Ovary (tissue), 7 donors: ENCODE measurements at regions not wholly inside any gene's neighbourhood (a gene's known extent, or its start where the extent isn't known, plus 50 kb on each side); places are given as distances from the start of the nearest gene placed in this dataset.

ENCODE experiments used
- DNase-seq, 5 donors: peaks; one replicate each; pipeline ENCODE4 v3.0.0-alpha.2; 2019 to 2020
- H3K27ac ChIP-seq, 2 donors: fragments of 200-600 bp; one replicate each; pipeline versions ENCODE4 v1.5.1 to v1.8.0; 2019 to 2022
- H3K27me3 ChIP-seq: fragments of 200-600 bp; one replicate; pipeline ENCODE4 v1.8.0; 2022
- H3K36me3 ChIP-seq: fragments of 200-600 bp; sonication (generic); one replicate; pipeline ENCODE4 v1.5.1; 2019
- H3K4me1 ChIP-seq: one replicate; pipeline ENCODE4 v1.8.1; 2013; ENCODE audit warnings: mild to moderate bottlenecking, moderate library complexity; ENCODE audit not compliant: insufficient read depth
- H3K4me3 ChIP-seq: fragments of 200-600 bp; sonication (generic); one replicate; pipeline ENCODE4 v1.5.1; 2017
- H3K9me3 ChIP-seq, 2 donors: fragments of 200-600 bp in 1 of 2; sonication (generic) in 1 of 2; one replicate each; pipeline versions ENCODE4 v1.5.1 to v1.8.1; 2013 to 2019; ENCODE audit warnings: mild to moderate bottlenecking in 1 of 2, moderate library complexity in 1 of 2
- EP300 ChIP-seq: sonication (generic); formaldehyde crosslinking; IDR thresholded peaks from one replicate; pipeline ENCODE4 v1.6.1; 2017; ENCODE audit warnings: antibody characterized with exemption
- POLR2A ChIP-seq: fragments of 450-650 bp; IDR thresholded peaks from one replicate; pipeline ENCODE4 v1.6.1; 2017; ENCODE audit warnings: antibody characterized with exemption, mild to moderate bottlenecking, moderate library complexity
- WGBS, 3 donors: extraction: QIAGEN DNeasy Blood & Tissue Kit in 1 of 3; methylation state at CpG; one replicate each; pipeline versions ENCODE4 v1.1.5 to v1.1.7; 2013 to 2017; 5-methylcytosine and 5-hydroxymethylcytosine counted together
- intact Hi-C, 4 donors: fragments of 100-400 bp; cut with DNase I; formaldehyde crosslinking; loops; one replicate each; pipeline versions ENCODE4 v1.11.0 to v1.15.1; 2022 to 2023
- TF ChIP-seq, protein P1 (sequence below), 3 donors: fragments of 450-650 bp in 2 of 3; fragments of 200-600 bp in 1 of 3; IDR thresholded peaks; one replicate each; pipeline versions ENCODE4 v1.5.1 to v1.8.0; 2016 to 2022; ENCODE audit warnings: antibody characterized with exemption in 3 of 3, mild to moderate bottlenecking in 1 of 3
- donor health status: DM: no; HTN: no; CAD: no; lungs with moderate emphysema.
- donor health status: DM: no; HTN: no; CAD: no.
- donor health status: Bipolar disorder and iron deficiency.
- donor health status: DM: no; HTN: no; CAD: no.
- donor health status: DM: yes; HTN: yes; CAD: no.

DNA sequence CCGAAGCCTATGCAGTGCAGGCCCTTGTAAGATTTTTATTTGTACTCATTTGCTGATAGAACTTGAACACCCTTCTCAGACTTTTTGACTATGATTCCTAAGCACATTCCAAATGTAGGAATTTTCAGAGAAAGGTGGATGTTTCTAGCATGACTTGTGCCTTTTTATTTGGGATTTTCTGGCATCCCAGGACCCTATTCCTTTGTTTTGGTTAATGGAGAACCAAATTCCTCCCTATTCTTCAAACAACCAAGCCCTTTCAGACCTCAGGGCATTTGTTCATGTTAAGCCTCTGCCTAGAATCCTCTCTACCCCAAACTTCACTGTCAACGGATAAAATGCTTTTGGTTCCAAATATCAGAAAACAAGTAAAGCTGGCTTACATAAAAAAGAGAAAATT is 371.1 kb downstream of the DDX10 start:
- Histone ChIP-seq H3K36me3 (no peaks in the 10 kb centered on the region), H3K27me3 (no peaks in the 10 kb centered on the region), H3K9me3 (no peaks in the 10 kb centered on the region), H3K4me3 (no peak overlapping the region), H3K27ac (no peak overlapping the region), H3K4me1 (no peaks in the 10 kb centered on the region)
- DNase-seq: no peak
- WGBS, 3 donors: 72 to 75% (median 74%) methylated on average over 2 of the region's 2 CpGs
- intact Hi-C loops: no loop called here
- no peak for TF ChIP-seq POLR2A
- TF ChIP-seq EP300: no peak
- TF ChIP-seq, protein P1, sequence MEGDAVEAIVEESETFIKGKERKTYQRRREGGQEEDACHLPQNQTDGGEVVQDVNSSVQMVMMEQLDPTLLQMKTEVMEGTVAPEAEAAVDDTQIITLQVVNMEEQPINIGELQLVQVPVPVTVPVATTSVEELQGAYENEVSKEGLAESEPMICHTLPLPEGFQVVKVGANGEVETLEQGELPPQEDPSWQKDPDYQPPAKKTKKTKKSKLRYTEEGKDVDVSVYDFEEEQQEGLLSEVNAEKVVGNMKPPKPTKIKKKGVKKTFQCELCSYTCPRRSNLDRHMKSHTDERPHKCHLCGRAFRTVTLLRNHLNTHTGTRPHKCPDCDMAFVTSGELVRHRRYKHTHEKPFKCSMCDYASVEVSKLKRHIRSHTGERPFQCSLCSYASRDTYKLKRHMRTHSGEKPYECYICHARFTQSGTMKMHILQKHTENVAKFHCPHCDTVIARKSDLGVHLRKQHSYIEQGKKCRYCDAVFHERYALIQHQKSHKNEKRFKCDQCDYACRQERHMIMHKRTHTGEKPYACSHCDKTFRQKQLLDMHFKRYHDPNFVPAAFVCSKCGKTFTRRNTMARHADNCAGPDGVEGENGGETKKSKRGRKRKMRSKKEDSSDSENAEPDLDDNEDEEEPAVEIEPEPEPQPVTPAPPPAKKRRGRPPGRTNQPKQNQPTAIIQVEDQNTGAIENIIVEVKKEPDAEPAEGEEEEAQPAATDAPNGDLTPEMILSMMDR (IDR thresholded peaks at IDR 0.05): no peak

DNA sequence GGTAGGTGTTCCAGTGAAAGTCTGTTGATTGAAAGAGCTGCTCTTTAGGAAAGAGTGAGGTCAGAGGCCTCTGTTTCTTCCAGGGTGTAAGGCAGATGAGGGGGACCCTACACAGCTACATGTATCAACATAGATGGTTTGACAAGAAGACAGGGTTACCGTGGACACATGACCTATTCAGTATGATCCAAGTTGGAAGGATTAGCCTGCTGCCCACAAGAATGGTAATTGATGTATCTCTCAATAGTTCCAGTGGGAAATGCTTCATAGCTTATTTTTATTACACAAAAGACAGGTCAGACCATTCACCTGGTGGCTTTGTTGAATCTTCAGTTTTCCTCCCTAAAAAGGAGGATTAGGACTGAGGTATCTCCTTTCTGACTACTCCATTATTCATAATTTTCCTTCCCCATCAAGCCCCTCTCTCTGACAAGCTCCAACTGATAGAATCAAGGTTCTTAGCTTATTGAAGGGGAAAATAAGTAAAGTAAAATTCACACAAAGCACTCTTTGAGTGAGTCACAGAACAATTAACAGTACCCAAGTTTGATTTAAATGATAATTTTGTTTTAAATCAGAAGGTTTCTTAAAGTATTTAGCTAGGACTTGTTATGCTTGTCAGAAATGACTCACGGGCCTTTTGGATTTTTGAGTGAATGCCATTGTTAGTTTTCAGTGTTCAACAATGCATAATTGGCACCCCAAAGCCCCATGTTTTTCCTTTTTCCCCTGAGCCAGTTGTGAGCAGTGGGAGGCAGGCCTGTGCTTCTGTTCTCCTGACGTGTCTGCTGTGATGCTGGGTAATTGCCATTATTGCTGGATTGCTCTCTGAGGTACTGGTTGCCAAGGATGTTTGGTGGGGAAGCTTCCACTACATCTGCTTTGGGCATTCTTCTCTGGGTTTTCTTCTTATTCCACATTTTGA is 373.2 kb downstream of the DDX10 start:
- 41 to 51% (median 46%) methylated on average over 3 of the region's 3 CpGs for WGBS, 3 donors
- no peaks in the 10 kb centered on the region for H3K27me3 ChIP-seq
- TF ChIP-seq EP300: no peak
- no peak for TF ChIP-seq POLR2A
- TF ChIP-seq, protein P1 (IDR thresholded peaks at IDR 0.05): no peak
- no peaks in the 10 kb centered on the region for H3K4me1 ChIP-seq
- intact Hi-C loops: no loop called here
- H3K9me3 ChIP-seq: no peaks in the 10 kb centered on the region
- no peaks in the 10 kb centered on the region for H3K36me3 ChIP-seq
- no peak overlapping the region for H3K27ac ChIP-seq
- H3K4me3 ChIP-seq: no peak overlapping the region
- DNase-seq: peak in 1 of 5 donors; percentile 11

DNA sequence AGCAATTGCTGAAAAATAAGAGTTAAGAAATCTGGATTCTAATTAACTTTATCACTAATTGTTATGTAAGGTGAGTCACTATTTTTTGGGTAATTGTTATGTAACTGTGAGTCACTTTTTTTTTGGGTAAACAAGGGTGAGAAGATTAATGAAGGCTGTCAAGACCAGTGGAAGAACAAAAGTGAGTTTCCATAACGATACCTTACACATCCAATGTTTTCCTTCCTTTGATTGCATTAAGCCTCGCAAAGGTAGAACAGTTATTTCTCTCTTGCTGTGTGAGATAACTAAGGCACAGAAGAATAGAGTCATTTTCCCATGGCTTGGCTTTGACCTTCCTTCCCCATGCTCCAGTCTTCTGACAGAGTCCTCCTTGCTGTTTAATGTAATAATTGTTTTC is 374.7 kb downstream of the DDX10 start:
- TF ChIP-seq, protein P1 (IDR thresholded peaks at IDR 0.05): no peak
- TF ChIP-seq EP300 (no peak), POLR2A (no peak)
- Histone ChIP-seq H3K4me3 (no peak overlapping the region), H3K9me3 (no peaks in the 10 kb centered on the region), H3K36me3 (no peaks in the 10 kb centered on the region), H3K4me1 (no peaks in the 10 kb centered on the region), H3K27me3 (no peaks in the 10 kb centered on the region), H3K27ac (no peak overlapping the region)
- intact Hi-C loops: no loop called here
- DNase-seq: no peak
- 75 to 82% (median 82%) methylated on average over 2 of the region's 2 CpGs for WGBS, 3 donors

DNA sequence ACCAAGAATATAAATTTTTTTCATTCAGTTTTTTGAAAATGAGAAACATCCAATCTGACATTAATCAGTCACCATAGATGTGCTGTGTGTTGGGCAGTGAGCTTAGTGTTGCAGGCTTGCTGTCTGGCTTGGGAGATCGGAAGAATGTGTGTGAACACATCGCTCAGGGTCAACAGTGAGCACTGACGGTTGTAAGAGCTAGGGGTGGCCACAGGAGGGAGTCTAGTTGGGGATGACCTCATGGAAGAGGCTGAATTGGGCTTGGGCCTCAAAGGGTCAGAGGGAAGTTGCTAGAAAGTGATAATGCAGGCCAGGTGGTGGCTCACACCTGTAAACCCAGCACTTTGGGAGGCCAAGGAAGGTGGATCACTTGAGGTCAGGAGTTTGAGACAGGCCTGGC is 375.4 kb downstream of the DDX10 start:
- no peak for DNase-seq

More for the DNA sequence above, 375.4 kb downstream of the DDX10 start:
- intact Hi-C loops: no loop called here
- H3K4me1 ChIP-seq: no peaks in the 10 kb centered on the region
- 77 to 87% (median 87%) methylated on average over 3 of the region's 3 CpGs for WGBS, 3 donors
- H3K27me3 ChIP-seq: no peaks in the 10 kb centered on the region
- no peak overlapping the region for H3K27ac ChIP-seq
- no peak overlapping the region for H3K4me3 ChIP-seq
- no peak for TF ChIP-seq POLR2A
- TF ChIP-seq EP300: no peak
- TF ChIP-seq, protein P1 (IDR thresholded peaks at IDR 0.05): no peak
- no peaks in the 10 kb centered on the region for H3K9me3 ChIP-seq
- H3K36me3 ChIP-seq: no peaks in the 10 kb centered on the region
